ENCODE measurements at regions not wholly inside any gene's neighbourhood (a gene's known extent, or its start where the extent isn't known, plus 50 kb on each side); places are given as distances from the start of the nearest gene placed in this dataset.

- no peaks in the 10 kb centered on the region for H4K20me1 ChIP-seq (ENCODE audit: insufficient read depth)
- H2AFZ ChIP-seq (ENCODE audit: low read depth, low read length) = no peak overlapping the region
- H3K9me2 ChIP-seq (ENCODE audit: insufficient read depth, low read length) = no peaks in the 10 kb centered on the region
- no peaks in the 10 kb centered on the region for H3K79me2 ChIP-seq (replicated peaks; ENCODE audit: insufficient read depth, low read length)
- no peak for TF ChIP-seq RAD21 (conservative IDR thresholded peaks at IDR 0.05)
- TF ChIP-seq MXI1 (conservative IDR thresholded peaks at IDR 0.05; ENCODE audit: poor library complexity, severe bottlenecking) = no peak
- no peak for TF ChIP-seq POLR2AphosphoS5 (IDR thresholded peaks at IDR 0.05)
- TF ChIP-seq TAF1 (IDR thresholded peaks at IDR 0.05; ENCODE audit: low read depth) = no peak
- no peak for TF ChIP-seq REST (IDR thresholded peaks at IDR 0.05; ENCODE audit: borderline replicate concordance)
- TF ChIP-seq EP300 (conservative IDR thresholded peaks at IDR 0.05; ENCODE audit: poor library complexity, severe bottlenecking) = no peak
- TF ChIP-seq CTCF (IDR thresholded peaks at IDR 0.05; ENCODE audit: poor library complexity, severe bottlenecking) = no peak
- no peak for TF ChIP-seq SMC3 (conservative IDR thresholded peaks at IDR 0.05; ENCODE audit: poor library complexity)
- TF ChIP-seq EZH2 (IDR thresholded peaks at IDR 0.05; ENCODE audit: borderline replicate concordance, insufficient read depth, low read length, poor library complexity, severe bottlenecking) = no peak
- H3F3A ChIP-seq (ENCODE audit: insufficient read depth, low read length, poor library complexity, severe bottlenecking) = no peaks in the 10 kb centered on the region
- H3K36me3 ChIP-seq (ENCODE audit: insufficient read depth, low read length) = no peaks in the 10 kb centered on the region
- no peak overlapping the region for H3K4me2 ChIP-seq (ENCODE audit: low read length)
- no peaks in the 10 kb centered on the region for H3K9me3 ChIP-seq (ENCODE audit: low read length)
- no peaks in the 10 kb centered on the region for H3K27me3 ChIP-seq (ENCODE audit: insufficient read depth, low read depth, low read length)
- H3K4me3 ChIP-seq (ENCODE audit: low read length) = no peak overlapping the region
- H3K27ac ChIP-seq (ENCODE audit: low read length) = no peak overlapping the region
- H3K9ac ChIP-seq (ENCODE audit: low read length) = no peak overlapping the region
Observed at GRCh38 chr1:220454155-220454777, 73.7 kb upstream of the MARK1 start.

GRCh38 chr1:220453371-220453770 lies 74.6 kb upstream of the MARK1 start:
- H3K9ac ChIP-seq (ENCODE audit: low read length) = no peak overlapping the region
- no peak overlapping the region for H2AFZ ChIP-seq (ENCODE audit: low read depth, low read length)
- no peaks in the 10 kb centered on the region for H3K9me2 ChIP-seq (ENCODE audit: insufficient read depth, low read length)
- no peak overlapping the region for H3K4me2 ChIP-seq (ENCODE audit: low read length)
- no peak overlapping the region for H3K4me3 ChIP-seq (ENCODE audit: low read length)
- H3K36me3 ChIP-seq (ENCODE audit: insufficient read depth, low read length) = no peaks in the 10 kb centered on the region
- H3K9me3 ChIP-seq (ENCODE audit: low read length) = no peaks in the 10 kb centered on the region
- no peaks in the 10 kb centered on the region for H3K27me3 ChIP-seq (ENCODE audit: insufficient read depth, low read depth, low read length)
- H3K79me2 ChIP-seq (replicated peaks; ENCODE audit: insufficient read depth, low read length) = no peaks in the 10 kb centered on the region
- no peaks in the 10 kb centered on the region for H4K20me1 ChIP-seq (ENCODE audit: insufficient read depth)
- H3K27ac ChIP-seq (ENCODE audit: low read length) = no peak overlapping the region
- no peak for TF ChIP-seq CTCF (IDR thresholded peaks at IDR 0.05; ENCODE audit: poor library complexity, severe bottlenecking)
- TF ChIP-seq EZH2 (IDR thresholded peaks at IDR 0.05; ENCODE audit: borderline replicate concordance, insufficient read depth, low read length, poor library complexity, severe bottlenecking) = no peak
- H3F3A ChIP-seq (ENCODE audit: insufficient read depth, low read length, poor library complexity, severe bottlenecking) = no peaks in the 10 kb centered on the region
